ENCODE measurements at regions not wholly inside any gene's neighbourhood (a gene's known extent, or its start where the extent isn't known, plus 50 kb on each side); places are given as distances from the start of the nearest gene placed in this dataset.

DNA sequence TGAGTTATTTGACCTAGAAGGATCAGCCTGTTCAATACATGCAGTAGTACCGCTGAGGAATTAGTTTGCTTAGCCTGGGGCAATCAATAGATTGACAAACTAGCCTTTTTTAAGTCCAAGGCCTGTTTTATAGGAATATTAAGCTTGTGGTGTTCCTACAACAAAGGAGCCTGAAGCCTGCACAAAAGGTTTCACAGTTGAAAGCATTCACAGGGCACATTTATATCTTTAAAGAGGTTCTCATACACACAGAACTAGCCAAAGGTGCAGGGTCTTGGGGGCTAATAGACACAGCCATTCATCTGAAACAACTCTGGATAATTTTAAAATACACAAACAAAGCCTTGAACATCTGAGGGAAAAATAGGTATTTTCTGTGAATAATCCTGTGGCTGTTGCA, 160.3 kb downstream of the RPS29 start:
- no peak overlapping the region for H3K27ac ChIP-seq (ENCODE audit: insufficient read length, low read depth, low read length)
- no peak overlapping the region for H2AFZ ChIP-seq (ENCODE audit: low read length)
- no peaks in the 10 kb centered on the region for H3K79me1 ChIP-seq (ENCODE audit: insufficient read depth, low read depth, low read length, poor library complexity, severe bottlenecking)
- H3K4me1 ChIP-seq (ENCODE audit: insufficient read depth, low read length) = no peaks in the 10 kb centered on the region
- peaks cover 9 to 12% of the 10 kb centered on the region in 2 experiments for H3K4me1 Mint-ChIP-seq
- H2BK15ac ChIP-seq (ENCODE audit: low read depth, low read length) = no peak overlapping the region
- H2BK12ac ChIP-seq (ENCODE audit: insufficient read length, low read depth, low read length) = no peak overlapping the region
- no peak overlapping the region for H2BK120ac ChIP-seq (ENCODE audit: low read depth, low read length, poor library complexity, severe bottlenecking)
- H4K5ac ChIP-seq (ENCODE audit: insufficient read length, low read depth, low read length) = no peak overlapping the region
- no peaks in the 10 kb centered on the region for H3K27me3 ChIP-seq (ENCODE audit: insufficient read depth, low read length)
- H3K4ac ChIP-seq (ENCODE audit: low read depth, low read length) = no peak overlapping the region
- no CpG with 5 or more reads among the region's 1 CpG for WGBS (ENCODE audit: extremely low coverage, insufficient read length, low lambda C conversion rate)
- no peak overlapping the region for H2AK5ac ChIP-seq (ENCODE audit: insufficient read length, low read length)
- H2BK5ac ChIP-seq (ENCODE audit: insufficient read length, low read length) = no peak overlapping the region
- H4K8ac ChIP-seq (replicated peaks; ENCODE audit: insufficient read length, low read depth, low read length) = no peak overlapping the region
- H3K4me3 Mint-ChIP-seq = no peak overlapping the region
- H3K9me3 Mint-ChIP-seq = peaks cover 0 to 4% of the 10 kb centered on the region in 2 experiments; a peak in 2 of 5 replicates
- H3K79me2 ChIP-seq (ENCODE audit: insufficient read depth, low read length) = no peaks in the 10 kb centered on the region
- no peak for TF ChIP-seq CTCF (conservative IDR thresholded peaks at IDR 0.05)
- H3K36me3 Mint-ChIP-seq (ENCODE audit: insufficient read depth in 1 of 3, low read depth in 3 of 3) = no peaks in the 10 kb centered on the region
- H3K56ac ChIP-seq (ENCODE audit: insufficient read length, low read depth, low read length) = no peak overlapping the region
- no peak for DNase-seq
- no peaks in the 10 kb centered on the region; the same call in 1 of the 2 replicates for H3K27me3 Mint-ChIP-seq (ENCODE audit: low read depth)
- no peaks in the 10 kb centered on the region for H4K20me1 ChIP-seq (ENCODE audit: control insufficient read depth, insufficient read depth, insufficient read length)
- H3K4me2 ChIP-seq (ENCODE audit: insufficient read depth, insufficient read length, low read length) = no peak overlapping the region
- H3K18ac ChIP-seq (ENCODE audit: insufficient read length, low read depth, low read length) = no peak overlapping the region
- H3K23ac ChIP-seq (ENCODE audit: insufficient read length, low read depth, low read length) = no peak overlapping the region
- H3T11ph ChIP-seq (ENCODE audit: low read length) = no peak overlapping the region
- H3K9me3 ChIP-seq (ENCODE audit: control insufficient read depth, low read depth, low read length) = no peaks in the 10 kb centered on the region
- no peak overlapping the region for H2BK20ac ChIP-seq (ENCODE audit: low read depth, low read length, poor library complexity, severe bottlenecking)
- H3K23me2 ChIP-seq (ENCODE audit: insufficient read length, low read depth, low read length, poor library complexity, severe bottlenecking) = no peaks in the 10 kb centered on the region
- no peak overlapping the region for H4K91ac ChIP-seq (ENCODE audit: insufficient read length, low read depth, low read length)
- no peak overlapping the region for H3K14ac ChIP-seq (ENCODE audit: insufficient read depth, low read length)
- no peak overlapping the region for H3K9ac ChIP-seq (ENCODE audit: extremely low read depth, insufficient read length, low read length)
- H3K27ac Mint-ChIP-seq = no peak overlapping the region

All from H9 (cell line).